Right lobe of liver (tissue), 6 donors: ENCODE measurements at regions not wholly inside any gene's neighbourhood (a gene's known extent, or its start where the extent isn't known, plus 50 kb on each side); places are given as distances from the start of the nearest gene placed in this dataset.

Experiments used
- ATAC-seq, 4 donors: fragments of 200-7000 bp; cut with Tn5 transposase; one replicate each; pipeline ENCODE4 v1.9.1; 2020; ENCODE audit warnings: mild to moderate bottlenecking in 4 of 4, moderate library complexity in 4 of 4
- DNase-seq, 3 donors: peaks; one replicate each; pipeline ENCODE4 v3.0.0-alpha.2; 2020
- H3K27ac ChIP-seq, 3 donors: fragments of 200-600 bp; one replicate each; pipeline ENCODE4 v1.8.0; 2022
- H3K27me3 ChIP-seq, 2 donors: fragments of 200-600 bp; one replicate each; pipeline ENCODE4 v1.8.0; 2022
- H3K36me3 ChIP-seq, 4 donors: fragments of 200-600 bp; sonication (generic) in 1 of 4; one replicate each; pipeline versions ENCODE4 v1.5.1 to v1.8.0; 2017 to 2022; ENCODE audit warnings: control low read depth in 1 of 4
- H3K4me1 ChIP-seq, 4 donors: fragments of 200-600 bp; sonication (generic) in 1 of 4; one replicate each; pipeline versions ENCODE4 v1.5.1 to v1.8.0; 2017 to 2022; ENCODE audit warnings: control low read depth in 1 of 4
- H3K4me3 ChIP-seq, 3 donors: fragments of 200-600 bp; one replicate each; pipeline ENCODE4 v1.8.0; 2022
- H3K9me3 ChIP-seq, 4 donors: fragments of 200-600 bp; sonication (generic) in 1 of 4; one replicate each; pipeline versions ENCODE4 v1.5.1 to v1.8.0; 2017 to 2022; ENCODE audit warnings: control low read depth in 1 of 4
- POLR2A ChIP-seq: fragments of 450-650 bp; IDR thresholded peaks from one replicate; pipeline ENCODE4 v1.6.1; 2017; ENCODE audit warnings: antibody characterized with exemption, mild to moderate bottlenecking
- WGBS: methylation state at CpG from one replicate; pipeline ENCODE4 v1.1.6; 2018; ENCODE audit warnings: low coverage, low lambda C conversion rate; ENCODE audit not compliant: insufficient coverage; ENCODE audit errors: missing lambda C conversion rate; 5-methylcytosine and 5-hydroxymethylcytosine counted together
- intact Hi-C, 2 donors: fragments of 100-400 bp; cut with DNase I; formaldehyde crosslinking; loops; one replicate each; pipeline versions ENCODE4 v1.11.2 to v1.14.1; 2022
- TF ChIP-seq, protein P1 (sequence below), 4 donors: fragments of 200-600 bp in 3 of 4; fragments of 450-650 bp in 1 of 4; IDR thresholded peaks; one replicate each; pipeline versions ENCODE4 v1.5.1 to v1.8.0; 2016 to 2022; ENCODE audit warnings: antibody characterized with exemption in 4 of 4, mild to moderate bottlenecking in 2 of 4
- donor health status: DM: no; HTN: yes; CAD: no.
- donor health status: DM: no; HTN: no; CAD: no.
- donor health status: DM: no; HTN: no; CAD: no.
- donor health status: DM: no; HTN: yes; CAD: no.
- donor health status: DM: no; HTN: yes; CAD: no.

DNA sequence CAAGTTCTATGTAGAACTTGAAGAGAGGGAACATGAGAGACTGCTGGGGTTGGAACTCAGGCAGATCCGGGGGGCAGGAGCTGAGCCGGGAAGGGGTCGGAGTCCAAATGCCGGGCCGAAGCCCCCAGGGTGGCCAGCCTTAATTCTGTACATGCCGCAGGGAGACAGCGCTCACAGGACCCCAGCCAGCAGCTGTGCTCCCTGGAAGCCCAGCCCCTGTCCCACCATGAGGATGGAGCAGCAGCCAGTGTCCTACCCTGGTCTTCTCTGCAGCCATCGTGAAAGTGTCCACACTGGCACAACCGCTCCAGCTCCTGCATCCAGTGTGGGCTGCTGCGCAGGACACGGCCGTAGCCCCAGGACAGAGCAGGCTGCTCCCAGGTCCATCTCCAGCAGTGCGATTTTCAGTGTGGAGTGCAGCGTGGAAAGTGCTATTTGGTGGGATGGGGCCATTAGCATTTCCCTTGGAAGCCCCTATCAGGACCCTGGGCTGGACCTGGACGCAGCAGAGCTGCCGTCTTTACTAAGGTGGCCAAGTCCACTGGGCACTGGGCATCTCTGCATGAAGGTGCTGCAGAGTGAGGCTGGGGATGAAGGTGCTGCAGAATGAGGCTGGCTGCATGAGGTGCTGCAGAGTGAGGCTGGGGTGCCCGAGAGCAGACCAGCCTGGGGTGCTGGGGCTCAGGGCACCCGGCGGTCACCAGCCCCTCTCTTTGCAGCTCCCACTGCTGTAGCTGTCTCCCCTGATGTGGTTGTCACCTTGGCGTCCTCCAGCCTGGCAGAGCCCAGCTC lies 737.4 kb downstream of the BRD1 start:
- Histone ChIP-seq H3K36me3 (no peaks in the 10 kb centered on the region), H3K27me3 (no peaks in the 10 kb centered on the region), H3K4me1 (no peaks in the 10 kb centered on the region), H3K4me3 (no peak overlapping the region), H3K27ac (no peak overlapping the region), H3K9me3 (no peaks in the 10 kb centered on the region)
- WGBS, result 40% methylated on average over 7 of the region's 20 CpGs
- DNase-seq (no peak), ATAC-seq (no peak)
- intact Hi-C loops, result no loop called here
- TF ChIP-seq POLR2A, result no peak
- TF ChIP-seq, protein P1, sequence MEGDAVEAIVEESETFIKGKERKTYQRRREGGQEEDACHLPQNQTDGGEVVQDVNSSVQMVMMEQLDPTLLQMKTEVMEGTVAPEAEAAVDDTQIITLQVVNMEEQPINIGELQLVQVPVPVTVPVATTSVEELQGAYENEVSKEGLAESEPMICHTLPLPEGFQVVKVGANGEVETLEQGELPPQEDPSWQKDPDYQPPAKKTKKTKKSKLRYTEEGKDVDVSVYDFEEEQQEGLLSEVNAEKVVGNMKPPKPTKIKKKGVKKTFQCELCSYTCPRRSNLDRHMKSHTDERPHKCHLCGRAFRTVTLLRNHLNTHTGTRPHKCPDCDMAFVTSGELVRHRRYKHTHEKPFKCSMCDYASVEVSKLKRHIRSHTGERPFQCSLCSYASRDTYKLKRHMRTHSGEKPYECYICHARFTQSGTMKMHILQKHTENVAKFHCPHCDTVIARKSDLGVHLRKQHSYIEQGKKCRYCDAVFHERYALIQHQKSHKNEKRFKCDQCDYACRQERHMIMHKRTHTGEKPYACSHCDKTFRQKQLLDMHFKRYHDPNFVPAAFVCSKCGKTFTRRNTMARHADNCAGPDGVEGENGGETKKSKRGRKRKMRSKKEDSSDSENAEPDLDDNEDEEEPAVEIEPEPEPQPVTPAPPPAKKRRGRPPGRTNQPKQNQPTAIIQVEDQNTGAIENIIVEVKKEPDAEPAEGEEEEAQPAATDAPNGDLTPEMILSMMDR (IDR thresholded peaks at IDR 0.05), result no peak

DNA sequence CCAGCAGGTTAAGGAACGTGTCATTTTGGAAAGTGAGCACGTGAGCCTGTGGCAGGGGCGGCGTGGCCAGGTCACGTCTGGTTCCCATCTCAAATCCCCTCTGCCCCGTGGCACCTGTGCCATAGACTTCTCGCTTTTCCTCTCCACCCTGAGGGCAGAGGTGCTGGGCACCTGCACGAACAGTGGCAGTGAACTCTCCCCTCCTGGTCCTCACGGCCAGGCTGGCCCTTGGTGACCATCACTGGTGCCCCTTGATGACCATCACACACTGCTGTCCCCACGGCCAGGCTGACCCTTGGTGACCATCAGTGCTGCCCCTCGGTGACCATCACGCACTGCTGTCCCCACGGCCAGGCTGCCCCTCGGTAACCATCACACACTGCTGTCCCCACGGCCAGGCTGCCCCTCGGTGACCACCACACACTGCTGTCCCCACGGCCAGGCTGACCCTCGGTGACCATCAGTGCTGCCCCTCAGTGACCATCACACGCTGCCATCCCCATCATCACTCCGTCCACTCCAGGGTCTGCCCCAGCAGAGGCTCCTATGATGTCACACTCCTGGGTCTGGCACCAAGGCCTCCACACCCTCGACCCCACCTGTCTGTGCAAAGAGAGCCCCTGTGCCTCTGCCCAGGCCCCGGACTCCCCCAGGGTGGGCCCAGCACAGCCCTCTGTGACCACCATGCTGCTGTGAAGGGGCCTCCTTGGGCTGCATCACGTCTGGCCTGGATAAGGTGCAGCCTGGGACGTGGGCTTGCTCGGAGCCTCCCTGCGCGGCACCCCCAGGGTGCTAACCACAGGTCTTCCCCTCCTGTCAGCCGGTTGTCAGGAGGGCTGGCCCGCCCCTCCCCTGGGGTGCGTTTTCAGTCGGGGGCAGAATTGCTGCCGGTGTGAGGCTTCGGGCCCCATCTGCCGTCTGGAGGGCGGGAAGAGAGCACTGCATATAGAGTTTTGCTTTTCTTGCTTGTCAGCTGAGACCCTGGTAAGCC lies 738.6 kb downstream of the BRD1 start:
- intact Hi-C loops, result no loop called here
- DNase-seq, result no peak

DNA sequence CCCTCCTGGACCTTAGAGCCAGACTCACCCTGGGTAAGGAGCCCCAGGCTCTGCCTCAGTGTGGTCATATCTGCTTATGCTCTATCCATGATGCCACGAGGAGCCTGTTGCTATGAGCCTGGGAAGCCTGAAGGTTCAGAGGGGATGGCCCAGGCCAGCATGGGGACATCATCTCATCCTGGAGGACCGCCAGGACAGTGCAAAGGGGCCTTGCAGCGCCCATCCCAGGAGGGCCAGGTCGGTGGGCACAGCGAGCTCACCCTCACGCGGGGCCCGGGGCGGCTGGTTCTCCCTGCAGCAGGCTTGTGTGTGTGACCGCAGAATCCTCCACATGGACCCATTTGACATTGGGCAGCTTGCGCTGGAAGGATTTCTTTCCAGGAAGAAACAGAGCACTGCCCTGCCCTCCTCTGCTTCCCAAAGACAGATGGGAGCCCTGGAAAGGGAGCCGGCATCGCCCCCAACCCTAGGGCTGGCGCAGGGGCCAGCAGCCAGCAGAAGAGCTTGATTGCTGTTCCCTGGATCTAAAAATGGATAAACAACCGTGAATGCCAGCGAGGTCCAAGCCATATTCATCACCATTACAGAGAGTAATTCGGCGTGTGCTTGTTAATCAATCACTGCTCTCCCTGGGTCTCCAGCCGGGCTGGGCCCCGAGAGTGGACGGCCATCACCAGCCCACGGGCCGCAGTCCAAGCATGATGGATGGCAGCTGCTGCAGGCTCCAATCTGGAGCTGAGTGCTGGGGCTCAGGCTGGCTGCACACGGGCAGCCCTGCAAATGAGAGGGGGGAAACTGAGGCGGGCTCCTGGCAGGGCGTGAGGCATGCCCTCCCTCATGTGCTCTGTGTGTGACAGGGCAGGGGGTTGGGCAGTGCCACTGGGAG lies 739.7 kb downstream of the BRD1 start:
- WGBS, result 67% methylated on average over 15 of the region's 26 CpGs
- no peak for TF ChIP-seq POLR2A
- TF ChIP-seq, protein P1 (IDR thresholded peaks at IDR 0.05), result no peak

More for the DNA sequence above, 738.6 kb downstream of the BRD1 start:
- Histone ChIP-seq H3K4me3 (no peak overlapping the region), H3K4me1 (no peaks in the 10 kb centered on the region), H3K27ac (no peak overlapping the region), H3K36me3 (no peaks in the 10 kb centered on the region), H3K9me3 (no peaks in the 10 kb centered on the region), H3K27me3 (no peaks in the 10 kb centered on the region)
- ATAC-seq, result no peak
- no peak for TF ChIP-seq POLR2A
- TF ChIP-seq, protein P1 (IDR thresholded peaks at IDR 0.05), result no peak
- 52% methylated on average over 14 of the region's 35 CpGs for WGBS

DNA sequence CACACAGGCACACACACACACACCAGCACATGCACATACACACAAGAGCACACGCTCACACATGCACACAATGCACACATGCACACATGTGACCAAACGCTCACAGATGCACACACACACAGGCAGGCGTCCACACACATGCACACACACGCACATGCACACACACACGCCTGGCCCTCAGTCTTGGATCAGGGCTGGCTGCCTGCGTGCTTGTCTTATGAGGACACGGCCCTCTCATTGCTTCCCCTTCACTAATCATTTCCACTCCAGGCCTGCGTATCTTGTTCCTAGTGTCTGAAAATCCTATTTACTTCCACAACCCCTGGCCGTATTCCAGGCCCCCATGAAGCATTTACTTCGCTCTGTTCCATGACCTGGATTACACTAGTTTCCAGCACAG lies 740.5 kb downstream of the BRD1 start:
- TF ChIP-seq, protein P1 (IDR thresholded peaks at IDR 0.05), result no peak
- TF ChIP-seq POLR2A, result no peak
- Histone ChIP-seq H3K4me3 (no peak overlapping the region), H3K9me3 (no peaks in the 10 kb centered on the region), H3K4me1 (no peaks in the 10 kb centered on the region), H3K27me3 (no peaks in the 10 kb centered on the region), H3K36me3 (no peaks in the 10 kb centered on the region), H3K27ac (no peak overlapping the region)
- intact Hi-C loops, result no loop called here
- DNase-seq (no peak), ATAC-seq (no peak)
- WGBS, result 56% methylated on average over 4 of the region's 10 CpGs

More for the DNA sequence above, 739.7 kb downstream of the BRD1 start:
- Histone ChIP-seq H3K27ac (no peak overlapping the region), H3K4me3 (no peak overlapping the region), H3K4me1 (no peaks in the 10 kb centered on the region), H3K9me3 (no peaks in the 10 kb centered on the region), H3K27me3 (no peaks in the 10 kb centered on the region), H3K36me3 (no peaks in the 10 kb centered on the region)
- DNase-seq (no peak), ATAC-seq (no peak)
- intact Hi-C loops, result no loop called here
